ENCODE measurements at regions not wholly inside any gene's neighbourhood (a gene's known extent, or its start where the extent isn't known, plus 50 kb on each side); places are given as distances from the start of the nearest gene placed in this dataset.

GRCh38 chr13:34021619-34022018 is 203.7 kb downstream of the RFC3 start:
- no peak overlapping the region for H3K4me3 ChIP-seq
- TF ChIP-seq CTCF (IDR thresholded peaks at IDR 0.05) = no peak
- DNase-seq (ENCODE audit: low spot score) = no peak

GRCh38 chr13:34025746-34026145 is 207.8 kb downstream of the RFC3 start:
- no peak for DNase-seq (ENCODE audit: low spot score)
- Histone ChIP-seq H3K4me3 (no peak overlapping the region), H3K27ac (no peak overlapping the region)
- TF ChIP-seq CTCF (IDR thresholded peaks at IDR 0.05) = no peak

More at GRCh38 chr13:34021619-34022018, 203.7 kb downstream of the RFC3 start:
- no peak overlapping the region for H3K27ac ChIP-seq

- H3K27ac ChIP-seq = no peak overlapping the region
- TF ChIP-seq CTCF (IDR thresholded peaks at IDR 0.05) = no peak
- DNase-seq (ENCODE audit: low spot score) = no peak
- H3K4me3 ChIP-seq = no peak overlapping the region
These were observed 208.4 kb downstream of the RFC3 start for GRCh38 chr13:34026308-34026707.

GRCh38 chr13:34028496-34029442 is 210.8 kb downstream of the RFC3 start:
- DNase-seq (ENCODE audit: low spot score) = no peak
- no peak overlapping the region for H3K27ac ChIP-seq
- TF ChIP-seq CTCF (IDR thresholded peaks at IDR 0.05) = no peak
- H3K4me3 ChIP-seq = no peak overlapping the region

- TF ChIP-seq CTCF (IDR thresholded peaks at IDR 0.05) = no peak
- Histone ChIP-seq H3K4me3 (no peak overlapping the region), H3K27ac (no peak overlapping the region)
- no peak for DNase-seq (ENCODE audit: low spot score)
These were observed 212.8 kb downstream of the RFC3 start for GRCh38 chr13:34030782-34031181.

- H3K4me3 ChIP-seq = no peak overlapping the region
- no peak overlapping the region for H3K27ac ChIP-seq
- no peak for DNase-seq (ENCODE audit: low spot score)
- TF ChIP-seq CTCF (IDR thresholded peaks at IDR 0.05) = no peak
These were observed 213.7 kb downstream of the RFC3 start for GRCh38 chr13:34031610-34032009.

- no peak for DNase-seq (ENCODE audit: low spot score)
- Histone ChIP-seq H3K4me3 (no peak overlapping the region), H3K27ac (no peak overlapping the region)
- no peak for TF ChIP-seq CTCF (IDR thresholded peaks at IDR 0.05)
These were observed 216.5 kb downstream of the RFC3 start for GRCh38 chr13:34034411-34034810.

Data from coronary artery (tissue), 2 donors.